GM19395 (cell line): ENCODE measurements at regions not wholly inside any gene's neighbourhood (a gene's known extent, or its start where the extent isn't known, plus 50 kb on each side); places are given as distances from the start of the nearest gene placed in this dataset.

ENCODE experiments used
- ATAC-seq: cut with Tn5 transposase; IDR thresholded peaks from one replicate; pipeline ENCODE4 v1.9.1; 2021; ENCODE audit warnings: mild to moderate bottlenecking, moderate library complexity; ENCODE audit not compliant: unreplicated experiment

- ATAC-seq, result no peak
Observed at GRCh38 chr18:30376515-30376914, 666.0 kb downstream of the DSC3 start.

- no peak for ATAC-seq
Observed at GRCh38 chr18:30361864-30362540, 680.5 kb downstream of the DSC3 start.

GRCh38 chr18:30359521-30359920 lies 683.0 kb downstream of the DSC3 start:
- no peak for ATAC-seq

GRCh38 chr18:30358555-30358954 lies 684.0 kb downstream of the DSC3 start:
- no peak for ATAC-seq

- no peak for ATAC-seq
Observed at GRCh38 chr18:30352551-30353168, 689.9 kb downstream of the DSC3 start.

GRCh38 chr18:30350263-30350662 lies 692.3 kb downstream of the DSC3 start:
- no peak for ATAC-seq

GRCh38 chr18:30343090-30343489 lies 699.5 kb downstream of the DSC3 start:
- ATAC-seq, result no peak

- no peak for ATAC-seq
Observed at GRCh38 chr18:30342675-30343074, 699.9 kb downstream of the DSC3 start.

GRCh38 chr18:30334781-30335180 lies 707.8 kb downstream of the DSC3 start:
- no peak for ATAC-seq

GRCh38 chr18:30333310-30333709 lies 709.2 kb downstream of the DSC3 start:
- no peak for ATAC-seq

GRCh38 chr18:30328839-30329238 lies 713.7 kb downstream of the DSC3 start:
- ATAC-seq, result no peak

GRCh38 chr18:30302181-30302580 lies 740.4 kb downstream of the DSC3 start:
- ATAC-seq, result no peak

- ATAC-seq, result no peak
Observed at GRCh38 chr18:30298769-30299168, 743.8 kb downstream of the DSC3 start.

GRCh38 chr18:30288662-30289414 lies 753.7 kb downstream of the DSC3 start:
- ATAC-seq, result no peak

GRCh38 chr18:30280861-30281470 lies 761.6 kb downstream of the DSC3 start:
- no peak for ATAC-seq

GRCh38 chr18:30280186-30280585 lies 762.4 kb downstream of the DSC3 start:
- ATAC-seq, result no peak

GRCh38 chr18:30277676-30278075 lies 764.9 kb downstream of the DSC3 start:
- no peak for ATAC-seq

- ATAC-seq, result no peak
Observed at GRCh38 chr18:30271716-30272115, 770.8 kb downstream of the DSC3 start.

GRCh38 chr18:30265190-30265589 lies 777.4 kb downstream of the DSC3 start:
- ATAC-seq, result no peak

- ATAC-seq, result no peak
Observed at GRCh38 chr18:30254331-30254730, 788.2 kb downstream of the DSC3 start.

GRCh38 chr18:30248056-30248455 lies 794.5 kb downstream of the DSC3 start:
- no peak for ATAC-seq
